Stimulated activated CD4-positive, alpha-beta T cell treated with anti-CD3 and anti-CD28 coated beads, Interleukin-2, amount 100 ng/mL, for 48 hours (primary cell): ENCODE measurements at regions not wholly inside any gene's neighbourhood (a gene's known extent, or its start where the extent isn't known, plus 50 kb on each side); places are given as distances from the start of the nearest gene placed in this dataset.

Source experiments
- DNase-seq, 2 donors: peaks; one replicate each; pipeline ENCODE4 v3.0.0-alpha.2; 2020

GRCh38 chr7:136056651-136057231, 79.6 kb upstream of the MTPN start:
- DNase-seq = no peak

GRCh38 chr7:136055266-136055665, 78.1 kb upstream of the MTPN start:
- no peak for DNase-seq

- no peak for DNase-seq
These were observed 76.7 kb upstream of the MTPN start for GRCh38 chr7:136053689-136054485.

GRCh38 chr7:136051203-136051928, 74.2 kb upstream of the MTPN start:
- DNase-seq = no peak

- DNase-seq = no peak
These were observed 73.3 kb upstream of the MTPN start for GRCh38 chr7:136050462-136050847.

- DNase-seq = no peak
These were observed 72.8 kb upstream of the MTPN start for GRCh38 chr7:136049818-136050461.

- no peak for DNase-seq
These were observed 72.0 kb upstream of the MTPN start for GRCh38 chr7:136049117-136049516.

GRCh38 chr7:136046548-136046947, 69.4 kb upstream of the MTPN start:
- no peak for DNase-seq

GRCh38 chr7:136045992-136046391, 68.8 kb upstream of the MTPN start:
- no peak for DNase-seq

- DNase-seq = no peak
These were observed 68.0 kb upstream of the MTPN start for GRCh38 chr7:136045181-136045580.

GRCh38 chr7:136039577-136040345, 62.6 kb upstream of the MTPN start:
- no peak for DNase-seq

- DNase-seq = no peak
These were observed 59.2 kb upstream of the MTPN start for GRCh38 chr7:136036336-136036735.

- DNase-seq = no peak
These were observed 57.0 kb upstream of the MTPN start for GRCh38 chr7:136034132-136034531.

- no peak for DNase-seq
These were observed 56.4 kb upstream of the MTPN start for GRCh38 chr7:136033413-136034031.

GRCh38 chr7:136030867-136031318, 53.7 kb upstream of the MTPN start:
- DNase-seq = no peak

- DNase-seq = no peak
These were observed 53.2 kb upstream of the MTPN start for GRCh38 chr7:136030330-136030729.

- DNase-seq = no peak
These were observed 50.0 kb upstream of the MTPN start for GRCh38 chr7:136027160-136027559.
